KBM-7 (cell line): ENCODE measurements at regions not wholly inside any gene's neighbourhood (a gene's known extent, or its start where the extent isn't known, plus 50 kb on each side); places are given as distances from the start of the nearest gene placed in this dataset.
"Not testable (repeated sequence)": the region's sequence is repeated elsewhere in the genome, so short reads cannot be mapped to it uniquely, and the experiment has no call there.

ENCODE experiments used
- DNase-seq: peaks from one replicate; pipeline ENCODE4 v3.0.0-alpha.2; 2015
- in situ Hi-C: fragments of 300-500 bp; cut with MboI; formaldehyde crosslinking; loops from 2 replicates; pipeline ENCODE4 v1.14.3; 2020; ENCODE audit warnings: low sequenced_read_pairs, low pct_unique_long_range_greater_than_20kb, mixed read lengths

DNA sequence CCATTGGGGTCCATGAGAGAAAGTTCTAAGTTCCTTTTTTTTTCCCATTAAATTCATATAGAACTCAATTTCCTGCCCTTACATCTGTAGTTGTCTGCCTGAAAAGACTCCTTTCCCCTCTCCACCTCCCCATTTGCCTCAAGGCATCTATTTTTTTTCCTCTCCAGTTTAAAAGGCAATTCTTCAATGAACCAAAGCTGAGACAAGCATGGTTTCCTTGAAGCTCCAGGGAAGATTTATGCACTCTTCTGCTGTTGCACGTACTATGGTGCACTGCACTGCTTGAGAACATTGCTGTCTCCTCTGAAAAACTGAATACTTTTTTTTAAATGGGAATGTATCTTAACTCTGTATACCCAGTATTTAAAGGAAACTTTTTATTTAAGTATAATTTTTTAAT, 465.2 kb downstream of the CD83 start:
- DNase-seq = no peak
- in situ Hi-C loops = no loop called here

DNA sequence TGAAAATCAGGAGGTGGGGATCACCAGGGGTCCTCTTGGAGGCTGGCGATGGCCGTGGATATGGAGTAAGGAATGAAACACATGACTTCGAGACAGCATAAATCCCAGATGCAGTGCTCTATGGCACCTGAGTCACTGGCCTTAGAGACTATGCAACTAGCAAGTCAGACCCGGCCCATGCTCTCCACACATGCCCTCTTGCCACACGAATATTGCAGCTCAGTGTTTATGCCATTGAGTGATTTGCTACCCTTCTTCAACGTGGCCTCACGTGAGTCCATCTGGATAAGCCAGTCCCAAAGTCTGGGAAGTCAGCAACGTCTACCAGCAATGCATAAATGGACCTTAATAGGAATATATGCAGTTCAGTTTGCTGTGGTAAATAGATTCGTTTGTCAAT, 466.3 kb downstream of the CD83 start:
- in situ Hi-C loops = no loop called here
- no peak for DNase-seq

DNA sequence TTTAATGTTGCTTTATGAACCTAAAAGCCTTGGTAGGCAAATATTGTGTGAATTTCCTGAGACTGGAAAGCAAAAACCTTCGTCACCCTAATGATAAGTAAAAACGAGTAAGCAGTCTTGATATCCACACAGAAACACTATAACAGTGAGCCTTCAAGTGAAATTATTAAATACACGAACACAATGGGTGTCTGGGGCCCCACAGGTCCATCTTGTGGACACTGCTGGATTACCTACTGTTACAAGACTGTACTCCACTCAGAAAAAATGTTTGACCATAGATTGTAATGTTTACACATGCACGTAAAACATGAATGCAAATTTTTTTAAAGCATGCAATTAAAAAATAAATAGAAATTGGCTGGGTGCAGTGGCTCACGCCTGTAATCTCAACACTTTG, 466.9 kb downstream of the CD83 start:
- in situ Hi-C loops = no loop called here

DNA sequence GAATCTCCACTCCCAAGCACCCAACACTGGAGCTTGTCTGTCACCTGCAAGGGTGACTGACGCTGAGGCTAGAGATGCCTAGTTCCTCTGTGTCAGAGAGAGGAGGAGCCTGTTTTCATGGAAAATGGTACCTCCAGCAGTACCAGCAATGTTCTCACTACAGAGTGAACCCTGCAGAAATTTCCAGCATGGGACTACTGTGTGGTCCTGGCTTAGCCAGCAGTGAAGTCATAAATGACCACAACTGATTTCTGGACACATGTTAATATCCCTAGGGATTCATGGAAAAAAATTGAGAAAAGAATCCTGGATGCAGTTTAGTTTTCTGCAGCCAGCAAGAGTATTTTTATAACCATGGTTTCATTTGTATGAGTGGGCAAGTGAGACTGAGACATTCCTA, 468.1 kb downstream of the CD83 start:
- in situ Hi-C loops = no loop called here
- no peak for DNase-seq

More for the DNA sequence above, 466.9 kb downstream of the CD83 start:
- DNase-seq = no peak

DNA sequence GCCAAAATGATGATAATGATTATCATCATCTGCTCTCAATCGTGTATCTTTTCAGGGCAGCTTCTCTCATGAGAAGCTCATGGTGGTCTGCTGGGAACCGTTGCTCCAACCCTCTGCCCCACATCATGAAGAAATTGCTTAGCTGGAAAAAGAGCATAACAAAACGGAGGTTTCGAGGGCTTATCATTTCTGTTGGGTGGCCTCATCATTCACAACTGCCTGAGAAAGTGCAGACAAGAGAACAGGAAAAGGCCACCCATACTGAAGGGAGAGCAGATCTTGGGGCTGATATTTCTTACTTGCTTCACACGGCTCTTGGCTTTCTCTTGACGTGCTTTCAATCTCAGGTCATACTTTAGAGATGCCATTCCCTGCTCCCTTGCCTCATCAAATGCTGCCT, 471.6 kb downstream of the CD83 start:
- DNase-seq = no peak
- in situ Hi-C loops = no loop called here

DNA sequence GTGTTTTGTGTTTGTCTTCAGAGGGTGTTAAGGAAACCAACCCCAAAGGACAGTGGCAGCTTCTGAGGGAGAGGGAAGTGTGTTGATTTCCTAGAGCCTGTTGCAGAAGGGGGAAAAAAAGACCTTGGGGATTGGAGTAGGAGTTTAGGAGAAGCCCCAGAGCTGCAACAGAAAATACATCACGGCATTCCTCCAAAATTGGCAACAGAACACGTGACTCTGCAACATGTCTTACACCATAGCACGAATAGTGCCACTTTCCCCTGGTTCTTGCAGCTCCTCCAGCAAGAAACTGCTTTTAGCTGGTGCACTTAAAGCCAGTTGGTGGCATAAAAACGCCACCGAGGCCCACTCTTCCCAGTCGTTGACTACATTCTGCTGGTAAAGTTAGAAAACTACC, 473.0 kb downstream of the CD83 start:
- DNase-seq = no peak
- in situ Hi-C loops = no loop called here

DNA sequence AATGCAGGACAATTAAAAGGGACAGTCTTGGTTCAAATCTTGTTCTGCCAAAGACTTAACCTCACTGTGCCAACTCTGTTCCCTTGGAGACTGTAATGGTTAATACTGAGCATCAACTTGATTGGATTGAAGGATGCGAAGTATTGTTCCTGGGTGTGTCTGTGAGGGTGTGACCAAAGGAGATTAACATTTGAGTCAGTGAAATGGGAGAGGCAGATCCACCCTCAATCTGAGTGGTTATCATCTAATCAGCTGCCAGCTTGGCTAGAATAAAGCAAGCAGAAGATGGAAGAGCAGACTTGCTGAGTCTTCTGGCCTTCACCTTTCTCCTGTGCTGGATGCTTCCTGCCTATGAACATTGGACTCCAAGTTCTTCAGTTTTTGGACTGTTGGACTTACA, 474.4 kb downstream of the CD83 start:
- in situ Hi-C loops = no loop called here
- no peak for DNase-seq

DNA sequence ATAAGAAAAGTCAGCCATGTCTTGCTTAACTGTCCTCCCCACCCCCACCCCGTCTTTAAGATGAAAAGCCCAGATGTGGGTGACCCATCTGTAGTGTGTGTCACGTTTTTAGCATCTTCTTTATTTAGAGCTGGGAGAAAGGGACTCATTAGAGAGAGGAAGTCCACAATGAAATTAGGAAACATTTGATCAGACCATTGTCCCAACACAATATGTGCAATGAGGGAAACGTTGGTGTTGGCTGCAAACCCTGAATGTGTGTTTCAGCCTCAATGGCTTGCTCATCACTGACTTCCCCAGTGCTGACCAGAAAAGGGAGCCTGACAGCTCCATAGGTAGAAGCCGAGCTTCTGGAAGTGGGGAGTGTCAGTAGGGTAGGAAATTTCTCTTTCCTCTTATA, 475.7 kb downstream of the CD83 start:
- DNase-seq = no peak

DNA sequence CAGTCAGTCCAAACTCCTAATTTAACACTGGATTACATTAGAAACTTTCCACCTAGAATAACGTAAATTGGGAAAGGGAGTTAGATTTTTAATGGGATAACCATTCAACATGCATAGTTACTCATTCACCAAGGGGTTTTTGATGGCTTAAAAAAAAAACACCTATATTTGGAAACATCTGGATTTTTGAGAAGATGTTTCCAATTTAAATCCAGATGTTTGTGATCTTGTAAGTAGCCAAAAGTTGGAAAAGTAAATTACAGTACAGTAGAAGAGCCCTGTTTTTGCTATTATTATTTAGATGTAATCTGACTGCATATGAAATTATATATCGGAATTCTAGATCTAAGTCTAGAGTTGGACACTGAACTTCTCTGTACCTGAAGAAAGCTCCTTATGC, 478.2 kb downstream of the CD83 start:
- in situ Hi-C loops = no loop called here
- DNase-seq = no peak

More for the DNA sequence above, 475.7 kb downstream of the CD83 start:
- in situ Hi-C loops = no loop called here

DNA sequence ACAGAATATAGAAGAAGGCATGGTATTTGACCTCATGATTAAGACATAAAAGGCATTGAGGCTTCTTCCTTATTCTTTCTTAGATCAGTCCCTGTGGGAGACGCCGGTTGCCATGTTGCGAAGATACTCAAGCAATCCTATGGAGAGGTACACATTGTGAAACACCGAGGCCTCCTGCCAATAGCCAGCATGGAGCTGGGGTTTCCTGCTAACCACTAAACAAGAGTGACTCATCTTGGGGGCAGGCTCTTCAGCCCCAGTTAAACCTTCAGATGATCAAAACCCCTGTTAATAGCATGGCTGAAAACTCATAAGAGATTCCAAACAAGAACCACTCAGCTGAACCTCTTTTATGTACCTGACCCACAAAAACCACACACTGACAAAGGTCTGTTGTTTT, 478.8 kb downstream of the CD83 start:
- peak; percentile 82 for DNase-seq

DNA sequence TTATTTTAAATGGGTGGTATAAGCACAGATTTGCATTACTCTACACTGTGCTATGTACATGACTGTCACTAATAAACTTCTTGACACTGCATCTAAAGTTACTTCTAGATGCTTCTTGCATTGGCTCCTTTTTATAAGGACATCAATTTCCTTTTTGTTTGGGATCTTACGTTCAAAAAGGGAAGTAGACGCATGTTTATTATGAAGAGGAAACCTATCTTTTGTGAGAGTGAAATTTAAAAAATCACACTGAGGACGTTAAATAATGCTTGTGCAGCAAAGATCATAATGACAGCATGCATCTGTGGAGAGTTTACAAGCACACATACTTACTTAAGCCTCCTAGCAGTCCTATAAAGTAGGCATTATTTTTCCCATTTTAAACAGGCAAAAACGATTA, 479.5 kb downstream of the CD83 start:
- in situ Hi-C loops = no loop called here
- DNase-seq = peak; percentile 51

More for the DNA sequence above, 478.8 kb downstream of the CD83 start:
- in situ Hi-C loops = no loop called here

DNA sequence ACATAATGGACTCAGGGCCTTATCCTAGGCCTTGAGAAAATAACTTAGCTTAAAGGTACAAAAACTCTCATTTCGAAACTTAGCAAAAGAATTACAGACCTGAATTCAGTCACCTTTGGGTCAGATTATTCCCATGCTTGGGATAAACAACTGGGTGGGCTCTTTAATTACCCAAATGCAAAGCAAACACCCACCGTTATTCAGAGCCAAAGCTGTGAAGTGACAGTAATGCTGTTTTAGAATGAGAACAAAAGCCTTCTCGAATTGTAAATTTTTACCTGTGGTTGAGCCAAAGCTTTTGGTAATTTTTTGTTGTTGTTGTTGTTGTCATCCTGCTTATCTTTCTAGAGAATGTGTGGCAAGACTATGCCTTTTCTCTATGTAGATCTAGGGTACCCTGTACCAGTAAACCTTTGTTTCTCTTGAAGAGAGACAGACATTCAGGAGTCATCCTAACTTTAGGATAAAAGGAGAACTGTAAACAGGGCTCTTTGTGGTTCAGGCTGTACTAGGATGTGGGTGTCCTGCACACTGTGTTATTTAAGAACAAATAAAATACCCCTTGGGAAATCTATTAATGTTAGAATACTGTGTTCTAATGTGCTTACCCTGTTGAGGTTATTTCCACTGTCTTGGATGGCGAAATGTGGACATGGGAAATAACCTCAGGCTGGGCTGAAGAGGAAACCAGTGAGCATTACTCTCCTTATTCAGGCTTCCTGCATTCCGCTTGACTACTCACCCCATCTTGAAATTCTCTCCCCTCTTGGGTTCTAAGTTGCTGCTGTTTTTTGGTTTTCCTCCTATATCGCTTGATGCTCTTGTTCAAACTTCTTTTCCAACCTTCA, 480.7 kb downstream of the CD83 start:
- in situ Hi-C loops = no loop called here
- DNase-seq = peak; percentile 30

DNA sequence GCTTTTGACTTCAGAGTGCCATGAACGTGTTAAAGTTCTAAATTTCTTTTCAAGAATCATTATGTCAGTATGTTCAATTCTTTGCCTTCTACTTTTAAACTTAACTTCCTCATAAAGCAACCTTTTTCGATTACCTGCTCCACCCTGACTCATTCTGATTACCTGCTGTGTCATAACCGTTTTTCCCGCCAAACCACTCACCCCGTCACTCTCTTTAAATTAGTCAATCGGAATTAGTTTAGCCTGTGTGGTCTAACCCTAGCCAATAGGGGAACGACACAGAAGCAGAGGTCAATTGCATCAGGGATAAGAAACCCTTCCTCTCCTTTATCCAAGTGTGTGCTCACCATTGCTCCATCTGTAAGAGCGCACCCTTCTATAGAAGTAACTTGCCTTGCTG, 482.7 kb downstream of the CD83 start:
- DNase-seq, in situ Hi-C loops: not testable (repeated sequence)

DNA sequence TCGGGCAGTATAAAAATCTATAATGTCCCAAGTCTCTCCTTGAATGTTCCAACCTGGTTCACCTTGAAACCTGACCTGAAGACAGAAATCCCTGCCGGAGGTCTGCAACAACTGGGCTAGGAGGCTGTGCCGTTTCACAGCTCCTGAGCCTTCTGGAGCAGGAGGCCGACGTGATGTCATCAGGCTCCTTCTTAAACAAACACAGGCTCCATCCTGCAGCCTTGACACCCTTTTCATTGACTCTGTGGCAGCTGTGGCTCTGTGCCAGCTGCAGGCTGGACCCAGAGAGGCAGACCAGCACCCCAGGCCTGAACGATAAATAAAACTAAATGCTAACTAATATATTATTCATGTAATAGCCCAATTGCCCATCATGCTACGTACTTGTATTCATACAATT, 483.9 kb downstream of the CD83 start:
- DNase-seq = no peak
- in situ Hi-C loops = no loop called here

DNA sequence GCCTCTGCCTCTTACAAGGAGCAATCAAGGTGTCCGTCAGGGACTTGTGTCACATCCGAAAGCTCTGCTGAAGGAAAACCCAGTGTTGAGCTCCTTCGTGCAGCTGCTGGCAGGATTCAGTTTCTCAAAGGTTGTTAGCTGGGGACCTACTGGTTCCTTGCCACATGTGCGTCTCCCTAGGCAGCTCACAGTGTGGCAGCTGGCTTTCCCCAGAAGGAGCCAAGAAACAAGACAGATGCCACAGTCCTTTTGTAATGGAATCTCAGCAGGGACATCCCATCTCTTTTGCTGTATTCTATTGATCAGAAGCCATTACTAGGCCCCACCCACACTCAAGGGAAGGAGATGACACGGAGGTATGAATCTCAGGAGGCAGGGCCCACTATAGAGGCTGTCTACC, 488.8 kb downstream of the CD83 start:
- in situ Hi-C loops = no loop called here
- no peak for DNase-seq

DNA sequence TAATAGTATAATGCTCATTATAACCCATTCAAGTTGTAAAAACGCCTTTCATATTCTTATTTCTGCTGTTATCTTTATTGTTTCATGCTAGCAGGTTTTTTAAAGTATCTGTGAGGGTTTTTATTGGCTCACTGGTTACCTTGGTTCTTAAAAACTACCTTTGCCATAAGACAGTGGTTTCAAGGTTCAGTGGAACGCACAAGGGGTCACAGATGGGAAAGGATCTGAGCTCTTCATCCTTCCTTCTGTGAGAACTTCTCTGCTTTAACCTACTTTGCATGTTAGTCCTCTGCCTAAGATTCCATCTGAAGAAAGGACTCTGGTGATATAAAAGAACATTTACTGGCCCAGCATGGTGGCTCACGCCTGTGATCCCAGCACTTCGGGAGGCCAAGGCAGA, 492.6 kb downstream of the CD83 start:
- in situ Hi-C loops = no loop called here
- no peak for DNase-seq

DNA sequence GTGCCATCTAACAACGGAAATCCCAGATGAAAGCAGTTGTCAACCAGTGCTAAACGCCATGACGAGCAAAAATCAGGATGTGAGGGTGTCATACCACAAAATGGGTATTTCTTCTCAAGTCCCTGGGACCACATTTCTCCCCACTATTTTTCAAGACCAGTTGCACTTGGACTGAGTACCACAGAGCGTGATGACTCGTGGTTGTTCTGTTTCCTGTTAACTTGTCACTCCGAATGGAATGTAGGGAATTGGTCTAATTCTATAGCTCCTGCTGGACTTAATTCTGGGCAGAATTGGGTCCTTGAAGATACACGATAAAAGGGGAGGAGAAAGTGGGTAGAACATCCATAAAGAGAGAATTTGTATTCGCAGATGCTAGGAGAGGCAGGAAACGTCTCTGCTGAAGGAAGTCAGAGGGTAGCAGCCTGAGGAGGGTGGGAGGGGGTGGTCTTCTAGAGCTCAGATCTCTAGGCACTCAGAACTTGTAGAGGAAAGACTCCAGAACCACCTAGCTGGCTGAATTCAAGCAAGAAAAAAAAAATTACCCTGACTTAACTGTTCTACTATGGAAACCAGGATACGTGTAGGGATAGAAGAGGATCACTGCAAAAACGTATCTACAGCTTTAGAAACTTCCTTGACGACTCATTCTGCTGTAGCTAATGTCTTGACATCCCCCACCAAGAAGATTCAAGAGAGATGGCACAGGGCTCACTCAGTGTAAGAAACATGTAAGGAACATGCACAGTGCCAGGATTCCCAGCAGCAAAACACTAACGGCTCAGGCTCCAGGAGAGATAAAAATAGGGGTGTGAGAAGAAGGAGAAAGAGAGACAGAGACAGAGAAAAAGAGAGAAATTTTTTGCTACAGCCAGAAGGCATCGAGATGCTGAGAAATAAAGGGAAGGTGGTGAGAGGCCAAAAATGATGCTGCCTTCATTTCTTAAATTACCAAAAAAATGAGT, 494.7 kb downstream of the CD83 start:
- no peak for DNase-seq
- in situ Hi-C loops = no loop called here

DNA sequence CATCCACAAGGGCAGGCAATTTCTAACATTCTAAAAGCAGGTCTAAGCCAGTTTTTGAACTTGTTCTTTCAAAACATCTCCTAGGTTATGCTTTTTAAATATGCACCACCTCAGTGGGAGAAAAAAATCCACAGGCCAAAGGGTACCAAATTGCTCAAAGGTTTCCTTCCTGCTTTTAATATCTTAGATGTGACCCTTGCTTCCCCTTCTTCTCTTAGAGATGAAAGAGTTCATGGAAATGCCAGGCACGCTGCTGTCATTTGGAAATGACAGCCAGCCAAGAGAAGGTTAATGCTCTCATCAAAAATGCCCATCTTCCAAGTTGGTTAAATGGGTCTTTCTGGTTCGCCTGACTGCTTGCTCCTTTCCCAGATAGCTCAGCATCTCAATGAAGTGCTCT, 497.1 kb downstream of the CD83 start:
- DNase-seq = no peak
- in situ Hi-C loops = no loop called here

DNA sequence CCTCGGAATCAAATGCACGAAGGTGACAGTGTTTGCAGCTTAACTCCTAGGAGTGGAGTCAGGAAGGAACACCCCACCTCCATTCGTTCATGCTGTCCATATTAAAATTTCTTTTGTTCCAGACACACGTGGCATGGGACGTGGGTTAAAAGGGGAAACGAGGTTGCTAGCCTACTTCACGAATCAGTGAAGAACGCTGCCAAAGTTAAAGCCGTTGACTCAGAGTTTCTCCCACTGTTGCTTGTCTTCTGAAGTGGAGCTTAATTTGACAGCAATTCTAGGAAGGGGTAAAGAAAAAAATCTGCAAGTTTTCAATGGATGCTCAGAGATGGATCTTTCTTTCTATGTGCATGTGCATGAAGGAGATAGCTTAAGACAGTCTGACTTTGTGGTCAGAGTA, 499.1 kb downstream of the CD83 start:
- DNase-seq = peak; percentile 79
- in situ Hi-C loops = no loop called here

DNA sequence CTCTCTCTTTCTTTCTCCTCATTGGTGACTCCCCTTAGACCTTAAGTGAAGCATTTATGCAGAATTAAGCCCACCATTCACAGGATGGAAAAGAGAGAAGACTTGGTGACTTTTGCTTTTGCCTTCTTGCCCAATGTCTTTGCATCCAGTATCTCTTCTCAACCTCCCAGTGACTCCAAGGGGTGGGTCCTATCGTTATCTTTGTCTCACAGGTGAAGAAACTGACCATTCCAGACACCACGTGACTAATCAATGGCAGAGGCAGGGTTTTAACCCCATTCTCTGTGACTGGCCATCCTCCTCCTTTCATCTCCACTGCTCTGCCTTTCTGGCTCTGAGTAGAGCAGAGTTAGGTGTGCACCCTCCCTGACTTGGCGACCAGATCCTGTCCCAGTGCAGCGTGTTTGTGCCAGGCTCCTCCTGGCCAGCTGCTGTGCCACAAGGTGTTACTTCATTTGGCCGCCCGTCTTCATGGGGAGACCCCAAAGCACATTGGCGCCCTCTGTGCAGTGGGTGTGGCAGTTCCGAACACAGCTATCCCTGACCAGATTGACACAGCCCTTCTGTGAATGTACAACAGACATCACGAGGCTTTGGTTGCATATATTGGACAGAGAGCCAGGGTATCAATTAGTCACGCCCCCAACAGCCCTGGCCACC, 501.3 kb downstream of the CD83 start:
- in situ Hi-C loops = no loop called here
- no peak for DNase-seq
